ENCODE measurements at regions not wholly inside any gene's neighbourhood (a gene's known extent, or its start where the extent isn't known, plus 50 kb on each side); places are given as distances from the start of the nearest gene placed in this dataset.
"Not testable (repeated sequence)": the region's sequence is repeated elsewhere in the genome, so short reads cannot be mapped to it uniquely, and the experiment has no call there.

- no peak for DNase-seq
These were observed 307.3 kb downstream of the RAPGEF2 start for GRCh38 chr4:159410076-159410777.

GRCh38 chr4:159410891-159411290 is 308.0 kb downstream of the RAPGEF2 start:
- DNase-seq: no peak

- no peak for DNase-seq
These were observed 310.5 kb downstream of the RAPGEF2 start for GRCh38 chr4:159413306-159413943.

GRCh38 chr4:159414305-159414704 is 311.4 kb downstream of the RAPGEF2 start:
- DNase-seq: no peak

GRCh38 chr4:159416073-159416472 is 313.2 kb downstream of the RAPGEF2 start:
- no peak for DNase-seq

GRCh38 chr4:159416996-159417395 is 314.1 kb downstream of the RAPGEF2 start:
- no peak for DNase-seq

- DNase-seq: no peak
These were observed 317.5 kb downstream of the RAPGEF2 start for GRCh38 chr4:159420162-159421057.

- DNase-seq: not testable (repeated sequence)
These were observed 318.2 kb downstream of the RAPGEF2 start for GRCh38 chr4:159421058-159421419.

- DNase-seq: no peak
These were observed 319.1 kb downstream of the RAPGEF2 start for GRCh38 chr4:159422019-159422418.

GRCh38 chr4:159422626-159423025 is 319.7 kb downstream of the RAPGEF2 start:
- DNase-seq: no peak

- no peak for DNase-seq
These were observed 322.9 kb downstream of the RAPGEF2 start for GRCh38 chr4:159425737-159426305.

- DNase-seq: no peak
These were observed 325.4 kb downstream of the RAPGEF2 start for GRCh38 chr4:159428293-159428692.

- no peak for DNase-seq
These were observed 326.3 kb downstream of the RAPGEF2 start for GRCh38 chr4:159428975-159429692.

GRCh38 chr4:159429693-159430035 is 326.8 kb downstream of the RAPGEF2 start:
- DNase-seq: no peak

GRCh38 chr4:159430896-159431295 is 328.0 kb downstream of the RAPGEF2 start:
- no peak for DNase-seq

- no peak for DNase-seq
These were observed 329.6 kb downstream of the RAPGEF2 start for GRCh38 chr4:159432436-159432835.

GRCh38 chr4:159433337-159433736 is 330.5 kb downstream of the RAPGEF2 start:
- no peak for DNase-seq

GRCh38 chr4:159434114-159434870 is 331.4 kb downstream of the RAPGEF2 start:
- no peak for DNase-seq

- DNase-seq: no peak
These were observed 332.0 kb downstream of the RAPGEF2 start for GRCh38 chr4:159434871-159435241.

- no peak for DNase-seq
These were observed 332.7 kb downstream of the RAPGEF2 start for GRCh38 chr4:159435561-159436023.

- DNase-seq: no peak
These were observed 341.1 kb downstream of the RAPGEF2 start for GRCh38 chr4:159443975-159444374.

GRCh38 chr4:159444678-159445077 is 341.8 kb downstream of the RAPGEF2 start:
- no peak for DNase-seq

Measured in NCI-H2227 treated with DMSO at 0.1 percent for 48 hours (cell line).